SK-N-MC (cell line): ENCODE measurements at regions not wholly inside any gene's neighbourhood (a gene's known extent, or its start where the extent isn't known, plus 50 kb on each side); places are given as distances from the start of the nearest gene placed in this dataset.

ENCODE experiments used
- DNase-seq: peaks from one replicate; pipeline ENCODE4 v3.0.0-alpha.2; 2011; ENCODE audit warnings: low read depth, low spot score
- H3K27ac ChIP-seq: fragments of 200-600 bp; sonication (generic); 2 replicates; pipeline ENCODE4 v1.5.1; 2016; ENCODE audit warnings: mixed run types
- H3K36me3 ChIP-seq: fragments of 200-600 bp; sonication (generic); 2 replicates; pipeline ENCODE4 v1.6.1; 2017; ENCODE audit warnings: antibody characterized with exemption, low read length, mixed read lengths; ENCODE audit not compliant: insufficient read depth
- H3K4me3 ChIP-seq: fragments of 200-600 bp; sonication (generic); 2 replicates; pipeline ENCODE4 v1.5.1; 2016
- H3K9ac ChIP-seq: fragments of 200-600 bp; sonication (generic); 2 replicates; pipeline ENCODE4 v1.8.0; 2017; ENCODE audit warnings: mixed run types, mixed read lengths; ENCODE audit not compliant: insufficient read length
- H3K9me3 ChIP-seq: fragments of 200-600 bp; sonication (generic); 2 replicates; pipeline ENCODE4 v1.6.1; 2017; ENCODE audit warnings: low read depth, mild to moderate bottlenecking, antibody characterized with exemption, low read length, moderate library complexity, mixed read lengths
- EZH2 ChIP-seq: fragments of 200-600 bp; sonication (generic); IDR thresholded peaks from one replicate; pipeline ENCODE4 v1.6.1; 2017; ENCODE audit warnings: antibody characterized with exemption
- FOXP2 ChIP-seq: optimal IDR thresholded peaks from 2 replicates; pipeline ENCODE3; 2011; ENCODE audit warnings: mild to moderate bottlenecking, moderate library complexity; ENCODE audit not compliant: insufficient read depth; ENCODE audit errors: extremely low read length, control extremely low read depth
- POLR2AphosphoS5 ChIP-seq: IDR thresholded peaks from 2 replicates; pipeline ENCODE4 v1.6.1; 2012; ENCODE audit warnings: mild to moderate bottlenecking, low read depth, low read length, borderline replicate concordance

GRCh38 chr2:118442046-118442445 lies 353.8 kb downstream of the INSIG2 start:
- no peak overlapping the region for H3K4me3 ChIP-seq
- no peak for DNase-seq
- H3K36me3 ChIP-seq: no peaks in the 10 kb centered on the region
- no peak overlapping the region for H3K27ac ChIP-seq
- H3K9ac ChIP-seq: no peak overlapping the region
- H3K9me3 ChIP-seq: no peaks in the 10 kb centered on the region
- TF ChIP-seq FOXP2 (no peak), POLR2AphosphoS5 (no peak), EZH2 (no peak)

- Histone ChIP-seq H3K4me3 (no peak overlapping the region), H3K27ac (no peak overlapping the region), H3K9ac (no peak overlapping the region), H3K36me3 (no peaks in the 10 kb centered on the region), H3K9me3 (no peaks in the 10 kb centered on the region)
- no peak for TF ChIP-seq EZH2
- no peak for TF ChIP-seq POLR2AphosphoS5
- no peak for TF ChIP-seq FOXP2
- no peak for DNase-seq
Observed at GRCh38 chr2:118440404-118441098, 352.3 kb downstream of the INSIG2 start.

- DNase-seq: no peak
- Histone ChIP-seq H3K36me3 (no peaks in the 10 kb centered on the region), H3K4me3 (no peak overlapping the region), H3K9me3 (no peaks in the 10 kb centered on the region), H3K27ac (no peak overlapping the region), H3K9ac (no peak overlapping the region)
- TF ChIP-seq EZH2 (no peak), POLR2AphosphoS5 (no peak), FOXP2 (no peak)
Observed at GRCh38 chr2:118437501-118437900, 349.2 kb downstream of the INSIG2 start.

- no peaks in the 10 kb centered on the region for H3K9me3 ChIP-seq
- H3K36me3 ChIP-seq: no peaks in the 10 kb centered on the region
- DNase-seq: no peak
- no peak overlapping the region for H3K27ac ChIP-seq
- TF ChIP-seq FOXP2 (no peak), POLR2AphosphoS5 (no peak), EZH2 (no peak)
- H3K4me3 ChIP-seq: no peak overlapping the region
- no peak overlapping the region for H3K9ac ChIP-seq
Observed at GRCh38 chr2:118431997-118432396, 343.7 kb downstream of the INSIG2 start.

- Histone ChIP-seq H3K4me3 (no peak overlapping the region), H3K27ac (no peak overlapping the region), H3K36me3 (no peaks in the 10 kb centered on the region), H3K9ac (no peak overlapping the region), H3K9me3 (no peaks in the 10 kb centered on the region)
- no peak for DNase-seq
- TF ChIP-seq POLR2AphosphoS5 (no peak), EZH2 (no peak), FOXP2 (no peak)
Observed at GRCh38 chr2:118431586-118431985, 343.3 kb downstream of the INSIG2 start.

GRCh38 chr2:118431165-118431517 lies 342.9 kb downstream of the INSIG2 start:
- no peak for DNase-seq
- Histone ChIP-seq H3K4me3 (no peak overlapping the region), H3K9me3 (no peaks in the 10 kb centered on the region), H3K36me3 (no peaks in the 10 kb centered on the region), H3K27ac (no peak overlapping the region), H3K9ac (no peak overlapping the region)
- TF ChIP-seq EZH2: no peak
- no peak for TF ChIP-seq POLR2AphosphoS5
- TF ChIP-seq FOXP2: no peak

- Histone ChIP-seq H3K27ac (no peak overlapping the region), H3K9me3 (no peaks in the 10 kb centered on the region), H3K9ac (no peak overlapping the region), H3K36me3 (no peaks in the 10 kb centered on the region), H3K4me3 (no peak overlapping the region)
- DNase-seq: no peak
- TF ChIP-seq EZH2: no peak
- TF ChIP-seq POLR2AphosphoS5: no peak
- TF ChIP-seq FOXP2: no peak
Observed at GRCh38 chr2:118430510-118431164, 342.4 kb downstream of the INSIG2 start.

- no peak overlapping the region for H3K27ac ChIP-seq
- H3K36me3 ChIP-seq: no peaks in the 10 kb centered on the region
- H3K4me3 ChIP-seq: no peak overlapping the region
- H3K9me3 ChIP-seq: no peaks in the 10 kb centered on the region
- TF ChIP-seq FOXP2 (no peak), POLR2AphosphoS5 (no peak), EZH2 (no peak)
- H3K9ac ChIP-seq: no peak overlapping the region
- DNase-seq: no peak
Observed at GRCh38 chr2:118425191-118425590, 336.9 kb downstream of the INSIG2 start.

- no peak for TF ChIP-seq POLR2AphosphoS5
- TF ChIP-seq FOXP2: no peak
- TF ChIP-seq EZH2: no peak
Observed at GRCh38 chr2:118423776-118424175, 335.5 kb downstream of the INSIG2 start.

More at GRCh38 chr2:118423776-118424175, 335.5 kb downstream of the INSIG2 start:
- Histone ChIP-seq H3K9me3 (no peaks in the 10 kb centered on the region), H3K27ac (no peak overlapping the region), H3K36me3 (no peaks in the 10 kb centered on the region), H3K9ac (no peak overlapping the region), H3K4me3 (no peak overlapping the region)
- DNase-seq: no peak
